Bone marrow (tissue), 2 donors: ENCODE measurements at regions not wholly inside any gene's neighbourhood (a gene's known extent, or its start where the extent isn't known, plus 50 kb on each side); places are given as distances from the start of the nearest gene placed in this dataset.
"Not testable (repeated sequence)": the region's sequence is repeated elsewhere in the genome, so short reads cannot be mapped to it uniquely, and the experiment has no call there.

ENCODE experiments used
- DNase-seq, 2 donors: peaks; one replicate each; lab custom pipeline; 2025; lab: John Stamatoyannopoulos, UW

DNA sequence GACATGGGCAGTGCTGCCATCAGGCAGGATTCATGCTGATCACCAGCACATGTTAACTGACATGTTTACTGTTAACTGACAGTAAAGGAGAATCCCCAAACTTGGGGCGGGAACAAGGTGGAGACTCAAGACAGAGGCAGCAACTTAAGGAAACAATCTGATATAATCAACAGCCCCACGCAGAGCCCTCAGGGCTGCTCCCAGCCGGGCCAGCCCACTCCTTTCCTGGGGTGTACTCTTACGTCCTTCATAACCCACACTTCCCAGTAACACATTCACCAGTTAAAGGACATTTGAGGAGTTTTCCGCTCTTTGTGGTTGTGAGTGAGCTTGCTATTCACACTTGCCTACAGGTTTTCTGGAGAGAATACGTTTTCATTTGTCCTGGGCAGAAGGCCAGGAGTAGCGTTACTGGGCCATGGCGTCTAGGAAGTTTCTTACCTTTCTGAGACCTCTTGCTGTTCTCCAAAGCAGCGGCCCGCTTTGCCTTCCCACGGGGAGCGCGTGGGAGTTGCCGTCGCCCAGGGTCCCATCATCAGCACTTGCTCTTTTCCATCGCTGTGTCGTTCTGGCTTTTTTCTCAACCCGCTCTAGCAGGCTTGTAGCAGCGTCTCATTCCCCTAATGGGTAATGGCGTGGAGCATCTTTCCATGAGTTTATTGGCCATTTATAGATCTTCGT, 56.4 kb downstream of the FOXF2 start:
- no peak for DNase-seq

DNA sequence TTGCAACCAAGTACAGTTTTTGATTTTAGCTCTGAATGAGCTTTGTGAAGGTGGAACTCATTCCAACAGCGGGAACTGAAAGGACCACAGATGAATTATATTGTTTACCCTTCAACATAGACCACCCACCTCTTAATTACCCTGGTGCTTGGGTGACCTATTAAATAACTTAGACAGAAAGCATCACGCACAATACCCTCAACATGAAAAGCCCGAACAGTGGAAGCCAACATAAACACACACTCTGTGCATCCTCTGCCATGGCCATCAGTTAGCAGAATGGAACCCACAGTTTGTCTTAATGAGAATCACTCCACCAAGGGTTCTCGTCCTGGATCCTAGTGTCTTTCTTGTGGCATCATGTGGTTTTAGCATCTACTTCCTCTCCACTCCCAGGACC, 60.5 kb downstream of the FOXF2 start:
- no peak for DNase-seq

GRCh38 chr6:1453024-1453423, 63.6 kb downstream of the FOXF2 start:
- DNase-seq, result no peak

- not testable (repeated sequence) for DNase-seq
These were observed 67.4 kb downstream of the FOXF2 start for GRCh38 chr6:1456816-1457215.

DNA sequence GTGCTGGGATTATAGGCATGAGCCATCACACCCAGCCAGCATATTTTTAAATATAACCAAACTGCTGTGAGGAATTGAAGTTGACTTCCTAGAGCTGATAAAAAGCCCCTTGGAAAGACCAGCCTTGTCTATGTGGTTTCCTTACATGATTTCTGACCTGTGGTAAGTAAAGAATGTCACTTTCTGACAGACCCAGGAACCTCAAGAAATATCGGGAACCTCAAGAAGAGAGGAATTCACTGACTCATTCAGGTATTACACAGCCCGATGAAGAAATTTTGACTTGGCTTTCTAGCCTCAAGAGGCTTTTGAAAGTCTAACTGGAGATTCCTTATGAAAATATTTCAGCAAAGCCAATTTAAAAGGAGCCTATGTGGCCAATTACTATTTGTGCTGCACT, 71.8 kb downstream of the FOXF2 start:
- DNase-seq, result no peak

GRCh38 chr6:1461736-1462135, 72.4 kb downstream of the FOXF2 start:
- DNase-seq, result no peak

GRCh38 chr6:1463275-1463674, 73.9 kb downstream of the FOXF2 start:
- no peak for DNase-seq

GRCh38 chr6:1463751-1464426, 74.5 kb downstream of the FOXF2 start:
- DNase-seq, result no peak

DNA sequence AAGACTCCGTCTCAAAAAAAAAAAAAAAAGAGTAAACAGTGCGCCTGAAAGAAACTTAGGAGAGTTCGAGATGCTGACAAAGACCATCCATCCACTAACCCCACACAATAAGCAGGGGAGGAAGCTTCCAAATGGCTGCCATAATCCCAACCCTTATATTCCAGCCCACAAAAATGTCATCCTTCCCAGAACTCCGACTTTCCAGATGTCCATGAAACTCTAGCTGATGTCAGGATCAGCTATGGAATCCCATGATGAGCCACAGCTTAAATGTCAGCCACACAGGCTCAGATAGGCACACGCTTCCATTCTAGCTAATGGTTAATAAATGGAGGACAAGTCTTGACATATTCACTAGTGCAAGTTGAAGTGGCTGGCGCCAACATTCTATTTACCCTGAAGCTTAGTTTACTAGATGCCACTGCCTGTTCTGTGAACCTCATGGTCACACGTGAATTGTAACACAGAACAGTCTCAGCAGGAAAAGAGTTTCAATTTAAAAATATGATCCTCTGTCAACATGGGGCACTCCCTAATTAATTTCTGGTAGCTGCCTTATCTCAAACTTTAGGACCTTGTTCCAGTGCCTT, 75.5 kb downstream of the FOXF2 start:
- no peak for DNase-seq

- DNase-seq, result no peak
These were observed 78.8 kb downstream of the FOXF2 start for GRCh38 chr6:1468126-1468525.

- no peak for DNase-seq
These were observed 80.7 kb downstream of the FOXF2 start for GRCh38 chr6:1470040-1470439.

DNA sequence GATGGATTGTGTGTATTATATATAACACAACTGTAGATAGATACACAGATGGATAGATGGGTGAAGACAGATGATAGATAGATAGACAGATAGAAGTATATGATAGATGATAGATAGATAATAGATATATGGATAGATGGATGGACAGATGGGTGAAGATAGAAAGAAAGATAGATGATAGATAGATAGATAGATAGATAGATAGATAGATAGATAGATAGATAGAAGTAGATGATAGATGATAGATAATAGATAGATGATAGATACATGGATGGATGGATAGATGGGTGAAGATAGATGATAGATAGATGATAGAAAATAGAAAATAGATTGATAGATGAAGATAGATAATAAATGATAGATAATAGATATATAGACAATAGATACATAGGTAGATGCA, 83.3 kb downstream of the FOXF2 start:
- no peak for DNase-seq

GRCh38 chr6:1473166-1473565, 83.8 kb downstream of the FOXF2 start:
- DNase-seq, result no peak

GRCh38 chr6:1473598-1473997, 84.2 kb downstream of the FOXF2 start:
- no peak for DNase-seq

DNA sequence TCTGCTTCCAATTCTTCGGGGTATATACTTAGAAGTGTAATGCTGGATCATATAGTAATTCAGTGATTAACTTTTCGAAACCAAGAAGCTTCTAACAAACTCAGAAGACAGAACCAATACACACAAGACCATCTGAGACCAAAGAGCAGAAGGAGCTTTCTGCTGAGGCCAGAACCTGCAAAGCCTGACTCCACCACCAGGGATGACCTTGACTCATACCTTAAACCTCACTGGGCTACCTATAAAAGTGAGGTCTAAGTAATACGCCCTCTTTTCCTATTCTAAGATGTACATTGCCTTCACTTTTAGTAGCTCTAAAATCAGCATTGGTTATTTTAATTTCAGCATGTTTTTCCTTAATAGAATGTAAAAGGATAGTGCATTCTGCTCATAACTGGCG, 84.8 kb downstream of the FOXF2 start:
- no peak for DNase-seq

DNA sequence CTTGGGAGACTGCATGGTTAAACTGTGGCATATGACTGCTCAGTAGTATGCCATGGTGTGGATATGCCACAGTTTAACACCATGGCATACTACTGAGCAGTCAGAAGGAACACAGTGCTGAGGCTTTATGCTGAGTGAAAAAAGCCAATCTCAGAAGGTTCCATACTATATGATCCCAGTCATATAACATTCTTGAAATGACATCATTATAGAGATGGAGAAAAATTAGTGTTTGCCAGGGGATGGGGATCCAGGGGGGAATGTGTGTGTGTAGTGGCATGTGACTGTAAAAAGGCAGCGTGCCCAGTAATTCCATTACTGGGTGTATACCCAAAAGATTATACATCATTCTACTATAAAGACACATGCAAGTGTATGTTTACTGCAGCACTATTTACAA, 85.8 kb downstream of the FOXF2 start:
- no peak for DNase-seq

DNA sequence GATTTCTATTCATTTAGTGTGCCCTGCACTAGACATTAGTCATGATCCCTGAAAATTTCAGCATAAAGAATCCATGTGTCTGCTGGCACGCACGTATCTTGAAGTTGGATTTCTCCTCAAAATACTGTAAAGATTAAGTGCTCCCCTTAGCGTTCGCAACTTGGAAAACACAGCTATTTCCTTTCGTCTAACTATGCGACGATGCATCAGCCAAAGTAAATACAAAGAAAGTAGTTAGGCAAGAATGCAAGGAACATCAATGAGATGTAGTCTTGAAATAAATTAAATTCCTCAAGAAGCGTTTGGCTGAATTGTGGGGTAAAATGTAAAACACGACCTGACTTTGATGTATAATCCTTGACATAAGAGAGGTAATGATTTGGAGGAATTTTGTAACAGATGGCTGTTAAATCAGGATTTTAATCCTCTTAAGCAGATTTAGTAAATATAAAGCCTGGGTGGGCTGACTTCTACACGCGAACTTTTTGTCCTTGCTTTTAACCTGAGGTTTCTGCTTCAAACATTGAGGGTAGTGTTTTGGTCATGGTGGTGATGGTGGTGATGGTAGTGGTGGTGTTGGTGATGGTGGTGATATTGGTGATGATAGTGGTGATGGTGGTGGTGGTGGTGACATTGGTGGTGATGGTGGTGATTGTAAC, 88.2 kb downstream of the FOXF2 start:
- DNase-seq, result no peak

- DNase-seq, result not testable (repeated sequence)
These were observed 88.9 kb downstream of the FOXF2 start for GRCh38 chr6:1478163-1478826.

DNA sequence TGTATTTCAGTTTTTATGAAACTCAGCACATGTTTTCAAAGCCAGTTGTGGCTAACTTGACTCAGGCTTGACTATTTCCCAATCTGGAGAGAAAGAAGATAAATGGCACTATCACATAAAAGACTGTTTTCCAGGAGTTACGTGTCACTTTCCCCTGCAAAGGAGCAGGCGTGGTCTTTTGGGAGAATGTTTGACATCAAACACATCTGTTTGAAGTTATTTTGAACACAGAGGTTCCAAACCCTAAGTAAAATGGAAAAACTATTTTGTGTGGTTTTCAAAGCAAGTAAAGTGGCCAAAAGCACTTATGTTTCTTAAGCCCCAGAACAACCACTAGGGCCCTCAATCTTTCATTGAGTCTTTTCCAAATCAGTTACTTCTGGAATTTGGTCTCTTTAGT, 89.7 kb downstream of the FOXF2 start:
- DNase-seq, result no peak

- no peak for DNase-seq
These were observed 90.3 kb downstream of the FOXF2 start for GRCh38 chr6:1479601-1480221.

GRCh38 chr6:1481286-1481685, 91.9 kb downstream of the FOXF2 start:
- DNase-seq, result no peak
